ENCODE measurements at regions not wholly inside any gene's neighbourhood (a gene's known extent, or its start where the extent isn't known, plus 50 kb on each side); places are given as distances from the start of the nearest gene placed in this dataset.

DNA sequence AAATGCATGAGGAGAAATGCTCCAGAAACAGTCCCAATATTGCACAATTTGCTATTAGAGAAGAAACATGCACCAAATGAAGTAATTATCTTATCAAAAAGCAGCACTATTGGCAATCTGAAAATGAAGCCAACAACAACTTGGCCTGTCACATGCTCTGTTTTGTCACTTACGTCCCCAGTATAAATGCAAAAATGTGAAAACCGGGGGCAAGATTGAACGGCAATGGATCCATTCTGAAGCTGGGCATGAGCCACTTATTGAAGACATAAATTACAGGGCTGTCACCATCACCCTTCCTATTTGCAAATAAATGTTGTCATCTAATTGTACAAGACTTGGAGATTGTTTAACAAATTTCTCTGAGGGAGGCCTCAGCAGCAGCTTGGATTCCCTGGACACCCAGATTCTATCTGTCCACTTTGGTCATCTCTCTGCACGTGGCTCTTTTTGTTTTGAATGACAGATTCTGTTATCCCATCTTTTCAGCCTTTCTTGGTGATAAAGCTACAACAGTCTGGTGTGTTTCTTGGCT lies 180.2 kb upstream of the CDH5 start:
- H3K27me3 Mint-ChIP-seq (ENCODE audit: low read depth) = peaks cover 6% of the 10 kb centered on the region; the same call in 1 of the 2 replicates
- H3K36me3 Mint-ChIP-seq = no peaks in the 10 kb centered on the region
- DNase-seq (ENCODE audit: low spot score) (no peak), ATAC-seq (no peak)
- H3K27ac Mint-ChIP-seq = no peak overlapping the region
- H3K9me3 Mint-ChIP-seq = peaks cover 8% of the 10 kb centered on the region
- H3K4me1 Mint-ChIP-seq = peaks cover 12% of the 10 kb centered on the region
- POLR2A ChIA-PET = no interaction called here
- CTCF ChIA-PET = no interaction called here
- H3K4me3 Mint-ChIP-seq = no peak overlapping the region
- TF ChIP-seq, protein P1, sequence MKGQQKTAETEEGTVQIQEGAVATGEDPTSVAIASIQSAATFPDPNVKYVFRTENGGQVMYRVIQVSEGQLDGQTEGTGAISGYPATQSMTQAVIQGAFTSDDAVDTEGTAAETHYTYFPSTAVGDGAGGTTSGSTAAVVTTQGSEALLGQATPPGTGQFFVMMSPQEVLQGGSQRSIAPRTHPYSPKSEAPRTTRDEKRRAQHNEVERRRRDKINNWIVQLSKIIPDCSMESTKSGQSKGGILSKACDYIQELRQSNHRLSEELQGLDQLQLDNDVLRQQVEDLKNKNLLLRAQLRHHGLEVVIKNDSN (CRISPR knock-in tag; IDR thresholded peaks at IDR 0.05) = no peak
- TF ChIP-seq, protein P2, sequence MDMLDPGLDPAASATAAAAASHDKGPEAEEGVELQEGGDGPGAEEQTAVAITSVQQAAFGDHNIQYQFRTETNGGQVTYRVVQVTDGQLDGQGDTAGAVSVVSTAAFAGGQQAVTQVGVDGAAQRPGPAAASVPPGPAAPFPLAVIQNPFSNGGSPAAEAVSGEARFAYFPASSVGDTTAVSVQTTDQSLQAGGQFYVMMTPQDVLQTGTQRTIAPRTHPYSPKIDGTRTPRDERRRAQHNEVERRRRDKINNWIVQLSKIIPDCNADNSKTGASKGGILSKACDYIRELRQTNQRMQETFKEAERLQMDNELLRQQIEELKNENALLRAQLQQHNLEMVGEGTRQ (CRISPR knock-in tag; IDR thresholded peaks at IDR 0.05) = no peak
- TF ChIP-seq, protein P3, sequence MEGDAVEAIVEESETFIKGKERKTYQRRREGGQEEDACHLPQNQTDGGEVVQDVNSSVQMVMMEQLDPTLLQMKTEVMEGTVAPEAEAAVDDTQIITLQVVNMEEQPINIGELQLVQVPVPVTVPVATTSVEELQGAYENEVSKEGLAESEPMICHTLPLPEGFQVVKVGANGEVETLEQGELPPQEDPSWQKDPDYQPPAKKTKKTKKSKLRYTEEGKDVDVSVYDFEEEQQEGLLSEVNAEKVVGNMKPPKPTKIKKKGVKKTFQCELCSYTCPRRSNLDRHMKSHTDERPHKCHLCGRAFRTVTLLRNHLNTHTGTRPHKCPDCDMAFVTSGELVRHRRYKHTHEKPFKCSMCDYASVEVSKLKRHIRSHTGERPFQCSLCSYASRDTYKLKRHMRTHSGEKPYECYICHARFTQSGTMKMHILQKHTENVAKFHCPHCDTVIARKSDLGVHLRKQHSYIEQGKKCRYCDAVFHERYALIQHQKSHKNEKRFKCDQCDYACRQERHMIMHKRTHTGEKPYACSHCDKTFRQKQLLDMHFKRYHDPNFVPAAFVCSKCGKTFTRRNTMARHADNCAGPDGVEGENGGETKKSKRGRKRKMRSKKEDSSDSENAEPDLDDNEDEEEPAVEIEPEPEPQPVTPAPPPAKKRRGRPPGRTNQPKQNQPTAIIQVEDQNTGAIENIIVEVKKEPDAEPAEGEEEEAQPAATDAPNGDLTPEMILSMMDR (IDR thresholded peaks at IDR 0.05) = no peak
- TF ChIP-seq, protein P4, sequence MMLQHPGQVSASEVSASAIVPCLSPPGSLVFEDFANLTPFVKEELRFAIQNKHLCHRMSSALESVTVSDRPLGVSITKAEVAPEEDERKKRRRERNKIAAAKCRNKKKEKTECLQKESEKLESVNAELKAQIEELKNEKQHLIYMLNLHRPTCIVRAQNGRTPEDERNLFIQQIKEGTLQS (CRISPR knock-in tag; conservative IDR thresholded peaks at IDR 0.05) = no peak
- TF ChIP-seq, protein P5, sequence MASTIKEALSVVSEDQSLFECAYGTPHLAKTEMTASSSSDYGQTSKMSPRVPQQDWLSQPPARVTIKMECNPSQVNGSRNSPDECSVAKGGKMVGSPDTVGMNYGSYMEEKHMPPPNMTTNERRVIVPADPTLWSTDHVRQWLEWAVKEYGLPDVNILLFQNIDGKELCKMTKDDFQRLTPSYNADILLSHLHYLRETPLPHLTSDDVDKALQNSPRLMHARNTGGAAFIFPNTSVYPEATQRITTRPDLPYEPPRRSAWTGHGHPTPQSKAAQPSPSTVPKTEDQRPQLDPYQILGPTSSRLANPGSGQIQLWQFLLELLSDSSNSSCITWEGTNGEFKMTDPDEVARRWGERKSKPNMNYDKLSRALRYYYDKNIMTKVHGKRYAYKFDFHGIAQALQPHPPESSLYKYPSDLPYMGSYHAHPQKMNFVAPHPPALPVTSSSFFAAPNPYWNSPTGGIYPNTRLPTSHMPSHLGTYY (CRISPR knock-in tag; IDR thresholded peaks at IDR 0.05) = no peak
- no peak for TF ChIP-seq IRF2 (CRISPR knock-in tag; IDR thresholded peaks at IDR 0.05; ENCODE audit: borderline replicate concordance, low read depth)
- TF ChIP-seq GRHL2 (CRISPR knock-in tag; IDR thresholded peaks at IDR 0.05; ENCODE audit: insufficient replicate concordance, severe bottlenecking) = no peak
- TF ChIP-seq GTF2I (CRISPR knock-in tag; conservative IDR thresholded peaks at IDR 0.05) = no peak
- no peak for TF ChIP-seq SMAD3 (CRISPR knock-in tag; IDR thresholded peaks at IDR 0.05; ENCODE audit: borderline replicate concordance)
- no peak for TF ChIP-seq ZBTB21 (CRISPR knock-in tag; IDR thresholded peaks at IDR 0.05; ENCODE audit: borderline replicate concordance)
- TF ChIP-seq, protein P6, sequence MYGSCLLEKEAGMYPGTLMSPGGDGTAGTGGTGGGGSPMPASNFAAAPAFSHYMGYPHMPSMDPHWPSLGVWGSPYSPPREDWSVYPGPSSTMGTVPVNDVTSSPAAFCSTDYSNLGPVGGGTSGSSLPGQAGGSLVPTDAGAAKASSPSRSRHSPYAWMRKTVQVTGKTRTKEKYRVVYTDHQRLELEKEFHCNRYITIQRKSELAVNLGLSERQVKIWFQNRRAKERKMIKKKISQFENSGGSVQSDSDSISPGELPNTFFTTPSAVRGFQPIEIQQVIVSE (CRISPR knock-in tag; IDR thresholded peaks at IDR 0.05; ENCODE audit: borderline replicate concordance) = no peak
- TF ChIP-seq, protein P7, sequence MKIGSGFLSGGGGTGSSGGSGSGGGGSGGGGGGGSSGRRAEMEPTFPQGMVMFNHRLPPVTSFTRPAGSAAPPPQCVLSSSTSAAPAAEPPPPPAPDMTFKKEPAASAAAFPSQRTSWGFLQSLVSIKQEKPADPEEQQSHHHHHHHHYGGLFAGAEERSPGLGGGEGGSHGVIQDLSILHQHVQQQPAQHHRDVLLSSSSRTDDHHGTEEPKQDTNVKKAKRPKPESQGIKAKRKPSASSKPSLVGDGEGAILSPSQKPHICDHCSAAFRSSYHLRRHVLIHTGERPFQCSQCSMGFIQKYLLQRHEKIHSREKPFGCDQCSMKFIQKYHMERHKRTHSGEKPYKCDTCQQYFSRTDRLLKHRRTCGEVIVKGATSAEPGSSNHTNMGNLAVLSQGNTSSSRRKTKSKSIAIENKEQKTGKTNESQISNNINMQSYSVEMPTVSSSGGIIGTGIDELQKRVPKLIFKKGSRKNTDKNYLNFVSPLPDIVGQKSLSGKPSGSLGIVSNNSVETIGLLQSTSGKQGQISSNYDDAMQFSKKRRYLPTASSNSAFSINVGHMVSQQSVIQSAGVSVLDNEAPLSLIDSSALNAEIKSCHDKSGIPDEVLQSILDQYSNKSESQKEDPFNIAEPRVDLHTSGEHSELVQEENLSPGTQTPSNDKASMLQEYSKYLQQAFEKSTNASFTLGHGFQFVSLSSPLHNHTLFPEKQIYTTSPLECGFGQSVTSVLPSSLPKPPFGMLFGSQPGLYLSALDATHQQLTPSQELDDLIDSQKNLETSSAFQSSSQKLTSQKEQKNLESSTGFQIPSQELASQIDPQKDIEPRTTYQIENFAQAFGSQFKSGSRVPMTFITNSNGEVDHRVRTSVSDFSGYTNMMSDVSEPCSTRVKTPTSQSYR (CRISPR knock-in tag; IDR thresholded peaks at IDR 0.05) = no peak
- no peak for TF ChIP-seq ELF4 (CRISPR knock-in tag; IDR thresholded peaks at IDR 0.05; ENCODE audit: low read depth)
- TF ChIP-seq, protein P8, sequence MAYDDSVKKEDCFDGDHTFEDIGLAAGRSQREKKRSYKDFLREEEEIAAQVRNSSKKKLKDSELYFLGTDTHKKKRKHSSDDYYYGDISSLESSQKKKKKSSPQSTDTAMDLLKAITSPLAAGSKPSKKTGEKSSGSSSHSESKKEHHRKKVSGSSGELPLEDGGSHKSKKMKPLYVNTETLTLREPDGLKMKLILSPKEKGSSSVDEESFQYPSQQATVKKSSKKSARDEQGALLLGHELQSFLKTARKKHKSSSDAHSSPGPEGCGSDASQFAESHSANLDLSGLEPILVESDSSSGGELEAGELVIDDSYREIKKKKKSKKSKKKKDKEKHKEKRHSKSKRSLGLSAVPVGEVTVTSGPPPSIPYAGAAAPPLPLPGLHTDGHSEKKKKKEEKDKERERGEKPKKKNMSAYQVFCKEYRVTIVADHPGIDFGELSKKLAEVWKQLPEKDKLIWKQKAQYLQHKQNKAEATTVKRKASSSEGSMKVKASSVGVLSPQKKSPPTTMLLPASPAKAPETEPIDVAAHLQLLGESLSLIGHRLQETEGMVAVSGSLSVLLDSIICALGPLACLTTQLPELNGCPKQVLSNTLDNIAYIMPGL (CRISPR knock-in tag; IDR thresholded peaks at IDR 0.05) = no peak
- TF ChIP-seq, protein P9, sequence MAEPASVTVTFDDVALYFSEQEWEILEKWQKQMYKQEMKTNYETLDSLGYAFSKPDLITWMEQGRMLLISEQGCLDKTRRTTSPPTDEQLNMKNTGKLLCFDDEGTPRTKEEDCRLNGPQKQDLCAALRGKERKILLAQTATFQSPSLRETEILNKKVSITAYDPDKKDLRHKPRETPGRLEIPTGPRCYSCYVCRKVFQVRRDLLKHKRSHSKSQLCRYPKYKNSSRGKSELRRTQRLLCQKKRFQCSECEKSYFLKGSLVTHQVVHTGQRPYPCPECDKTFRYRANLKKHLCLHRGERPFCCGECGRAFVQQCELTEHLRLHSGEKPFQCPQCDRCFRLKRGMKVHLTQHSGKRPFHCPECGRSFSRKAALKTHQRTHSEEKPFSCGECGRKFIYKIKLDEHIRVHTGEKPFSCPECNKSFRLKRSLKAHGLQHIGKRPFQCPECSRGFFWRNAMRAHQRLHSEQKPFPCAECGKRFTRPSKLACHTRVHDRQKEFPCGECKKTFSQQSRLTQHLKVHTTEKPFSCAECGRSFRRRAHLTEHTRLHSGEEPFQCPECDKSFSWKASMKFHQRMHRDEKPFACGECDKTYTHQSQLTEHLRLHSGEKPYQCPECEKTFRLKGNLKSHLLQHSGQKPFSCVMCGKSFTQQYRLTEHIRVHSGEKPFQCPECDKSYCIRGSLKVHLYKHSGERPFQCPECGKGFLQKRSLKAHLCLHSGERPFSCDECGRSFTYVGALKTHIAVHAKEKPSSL (CRISPR knock-in tag; conservative IDR thresholded peaks at IDR 0.05) = no peak
- TF ChIP-seq, protein P10, sequence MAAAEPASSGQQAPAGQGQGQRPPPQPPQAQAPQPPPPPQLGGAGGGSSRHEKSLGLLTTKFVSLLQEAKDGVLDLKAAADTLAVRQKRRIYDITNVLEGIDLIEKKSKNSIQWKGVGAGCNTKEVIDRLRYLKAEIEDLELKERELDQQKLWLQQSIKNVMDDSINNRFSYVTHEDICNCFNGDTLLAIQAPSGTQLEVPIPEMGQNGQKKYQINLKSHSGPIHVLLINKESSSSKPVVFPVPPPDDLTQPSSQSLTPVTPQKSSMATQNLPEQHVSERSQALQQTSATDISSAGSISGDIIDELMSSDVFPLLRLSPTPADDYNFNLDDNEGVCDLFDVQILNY (CRISPR knock-in tag; IDR thresholded peaks at IDR 0.05) = no peak
- no peak for TF ChIP-seq ZNF121 (CRISPR knock-in tag; IDR thresholded peaks at IDR 0.05)
- TF ChIP-seq, protein P11, sequence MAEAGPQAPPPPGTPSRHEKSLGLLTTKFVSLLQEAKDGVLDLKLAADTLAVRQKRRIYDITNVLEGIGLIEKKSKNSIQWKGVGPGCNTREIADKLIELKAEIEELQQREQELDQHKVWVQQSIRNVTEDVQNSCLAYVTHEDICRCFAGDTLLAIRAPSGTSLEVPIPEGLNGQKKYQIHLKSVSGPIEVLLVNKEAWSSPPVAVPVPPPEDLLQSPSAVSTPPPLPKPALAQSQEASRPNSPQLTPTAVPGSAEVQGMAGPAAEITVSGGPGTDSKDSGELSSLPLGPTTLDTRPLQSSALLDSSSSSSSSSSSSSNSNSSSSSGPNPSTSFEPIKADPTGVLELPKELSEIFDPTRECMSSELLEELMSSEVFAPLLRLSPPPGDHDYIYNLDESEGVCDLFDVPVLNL (CRISPR knock-in tag; IDR thresholded peaks at IDR 0.05; ENCODE audit: borderline replicate concordance, low read depth) = no peak
- TF ChIP-seq, protein P12, sequence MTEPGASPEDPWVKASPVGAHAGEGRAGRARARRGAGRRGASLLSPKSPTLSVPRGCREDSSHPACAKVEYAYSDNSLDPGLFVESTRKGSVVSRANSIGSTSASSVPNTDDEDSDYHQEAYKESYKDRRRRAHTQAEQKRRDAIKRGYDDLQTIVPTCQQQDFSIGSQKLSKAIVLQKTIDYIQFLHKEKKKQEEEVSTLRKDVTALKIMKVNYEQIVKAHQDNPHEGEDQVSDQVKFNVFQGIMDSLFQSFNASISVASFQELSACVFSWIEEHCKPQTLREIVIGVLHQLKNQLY (CRISPR knock-in tag; IDR thresholded peaks at IDR 0.05) = no peak

All from WTC11 (cell line).